ENCODE measurements at regions not wholly inside any gene's neighbourhood (a gene's known extent, or its start where the extent isn't known, plus 50 kb on each side); places are given as distances from the start of the nearest gene placed in this dataset.

GRCh38 chr3:87833039-87833377 is 225.8 kb downstream of the CGGBP1 start:
- TF ChIP-seq ELF4 (CRISPR knock-in tag; IDR thresholded peaks at IDR 0.05) (no peak), CBX8 (IDR thresholded peaks at IDR 0.05; ENCODE audit: borderline replicate concordance, extremely low read depth, low read depth, low read length, poor library complexity, severe bottlenecking) (no peak), RFX5 (IDR thresholded peaks at IDR 0.05; ENCODE audit: low read depth, low read length) (no peak), MAFF (IDR thresholded peaks at IDR 0.05; ENCODE audit: low read length) (no peak)
